K562 (cell line): ENCODE measurements at regions not wholly inside any gene's neighbourhood (a gene's known extent, or its start where the extent isn't known, plus 50 kb on each side); places are given as distances from the start of the nearest gene placed in this dataset.

Experiments
- ATAC-seq: fragments of 200-7000 bp; cut with Tn5 transposase; 3 replicates; pipeline ENCODE4 v1.9.1; 2020; ENCODE audit warnings: moderate library complexity
- BruUV-seq: library from RNA; stranded (reverse); fragments of 400-500 nt; replicated peaks from 2 replicates; lab custom pipeline; 2021; lab: Mats Ljungman, UMichigan
- CTCF ChIA-PET: fragments of 300-600 bp; formaldehyde crosslinking; extraction: SDS; loops from one replicate; lab custom pipeline; 2021; ENCODE audit warnings: low intra/inter-chr PET ratio; lab: Yijun Ruan, JAX
- POLR2A ChIA-PET: fragments of 300-600, 350-650 bp; sonication (Branson Sonifier 250); formaldehyde crosslinking; extraction: SDS; loops from one replicate; lab custom pipeline; 2021; ENCODE audit warnings: antibody characterized with exemption, inconsistent platforms; lab: Yijun Ruan, JAX
- DNase-seq, 4 experiments: peaks; one replicate each; pipeline versions ENCODE4 v3.0.0 to v3.0.0-alpha.2; 2011 to 2018; ENCODE audit warnings: low spot score in 3 of 4, mixed read lengths in 3 of 4; ENCODE audit errors: extremely low read depth in 1 of 4
- FAIRE-seq: peaks from 2 replicates; lab custom pipeline; 2011; peaks lifted over from hg19 to GRCh38; lab: Jason Lieb, UNC
- H2AFZ ChIP-seq: 2 replicates; pipeline ENCODE4 v1.6.0; 2011; ENCODE audit warnings: low read depth, low read length, control low read depth, inconsistent platforms
- H3K27ac ChIP-seq: fragments of 200-600 bp; 3 replicates; pipeline ENCODE4 v1.8.0; 2011; ENCODE audit warnings: low read depth, mild to moderate bottlenecking, control low read depth, inconsistent platforms, low read length, moderate library complexity, mixed read lengths; ENCODE audit errors: extremely low read depth
- H3K27me3 ChIP-seq, 2 experiments: fragments of 300-600 bp in 1 of 2; 2 replicates in 1 of 2; 3 replicates in 1 of 2; pipeline versions ENCODE4 v1.6.0 to v1.8.0; 2011; ENCODE audit warnings: inconsistent platforms in 2 of 2, low read length in 2 of 2, mild to moderate bottlenecking in 1 of 2, mixed read lengths in 1 of 2, moderate library complexity in 1 of 2; ENCODE audit not compliant: control insufficient read depth in 2 of 2, insufficient read depth in 2 of 2
- H3K36me3 ChIP-seq: fragments of 300-600 bp; 3 replicates; pipeline ENCODE4 v1.8.0; 2011; ENCODE audit warnings: mild to moderate bottlenecking, low read length, inconsistent platforms; ENCODE audit not compliant: control insufficient read depth, insufficient read depth
- H3K4me1 ChIP-seq, 2 experiments: fragments of 200-600 bp in 1 of 2; replicated peaks in 1 of 2; 2 replicates in 1 of 2; 3 replicates in 1 of 2; pipeline versions ENCODE4 v1.5.1 to v1.8.0; 2011; ENCODE audit warnings: inconsistent platforms in 2 of 2, low read length in 2 of 2, mild to moderate bottlenecking in 1 of 2, mixed read lengths in 1 of 2, moderate library complexity in 1 of 2; ENCODE audit not compliant: control insufficient read depth in 2 of 2, insufficient read depth in 2 of 2
- H3K4me2 ChIP-seq: 2 replicates; pipeline ENCODE4 v1.6.1; 2011; ENCODE audit warnings: low read length, control low read depth, inconsistent platforms, mixed read lengths; ENCODE audit not compliant: insufficient read depth
- H3K4me3 ChIP-seq: fragments of 200-600 bp; sonication (generic), shearing (Covaris generic); 2 replicates; pipeline ENCODE4 v1.5.1; 2016; ENCODE audit warnings: control low read depth, inconsistent platforms
- H3K79me2 ChIP-seq: fragments of 200-600 bp; 3 replicates; pipeline ENCODE4 v1.8.0; 2011; ENCODE audit warnings: low read length, inconsistent platforms; ENCODE audit not compliant: control insufficient read depth, insufficient read depth
- H3K9ac ChIP-seq, 2 experiments: 2 replicates each; pipeline versions ENCODE4 v1.6.0 to v1.6.1; 2011; ENCODE audit warnings: low read depth in 2 of 2, low read length in 2 of 2, control low read depth in 1 of 2, inconsistent platforms in 1 of 2, mild to moderate bottlenecking in 1 of 2, mixed read lengths in 1 of 2; ENCODE audit not compliant: insufficient read depth in 1 of 2
- H3K9me1 ChIP-seq: one replicate; pipeline ENCODE4 v1.6.0; 2011; ENCODE audit warnings: inconsistent platforms, mild to moderate bottlenecking, low read length, moderate library complexity; ENCODE audit not compliant: control insufficient read depth, insufficient read depth
- H3K9me3 ChIP-seq: replicated peaks from 2 replicates; pipeline ENCODE4 v1.5.1; 2011; ENCODE audit warnings: low read depth, low read length, inconsistent platforms; ENCODE audit not compliant: control insufficient read depth, insufficient read depth
- H4K20me1 ChIP-seq: replicated peaks from 2 replicates; pipeline ENCODE4 v1.6.1; 2011; ENCODE audit warnings: low read length, inconsistent platforms, mixed read lengths; ENCODE audit not compliant: control insufficient read depth, insufficient read depth
- CEBPG ChIP-seq, 3 experiments: fragments of 200-800 bp in 1 of 3; sonication (Bioruptor generic) in 1 of 3; sonication (generic) in 1 of 3; formaldehyde crosslinking in 1 of 3; IDR thresholded peaks in 2 of 3; conservative IDR thresholded peaks in 1 of 3; 2 replicates each; pipeline versions ENCODE4 v1.6.1 to v1.8.0; 2016 to 2022; ENCODE audit warnings: missing compliant biosample characterization in 2 of 3, missing genetic modification characterization in 2 of 3, mild to moderate bottlenecking in 1 of 3, missing genetic modification reagents in 1 of 3
- E2F3 ChIP-seq: fragments of 250-450 bp; sonication (Bioruptor Pico); IDR thresholded peaks from 2 replicates; pipeline ENCODE4 v1.4.0; 2020; ENCODE audit warnings: mild to moderate bottlenecking
- ELF1 ChIP-seq: fragments of 200-800 bp; sonication (Bioruptor generic); IDR thresholded peaks from 2 replicates; pipeline ENCODE4 v1.6.1; 2016; ENCODE audit warnings: missing genetic modification characterization, missing compliant biosample characterization
- GATAD2B ChIP-seq: fragments of 450-650 bp; IDR thresholded peaks from 2 replicates; pipeline ENCODE4 v1.6.1; 2017; ENCODE audit warnings: mild to moderate bottlenecking, borderline replicate concordance
- JUN ChIP-seq, 2 experiments: sonication (generic) in 1 of 2; formaldehyde crosslinking in 1 of 2; IDR thresholded peaks; 2 replicates each; pipeline versions ENCODE4 v1.6.1 to v1.8.0; 2012 to 2022; ENCODE audit warnings: borderline replicate concordance in 2 of 2, mild to moderate bottlenecking in 2 of 2, improper control_type of control experiment in 1 of 2, low read depth in 1 of 2, low read length in 1 of 2, missing genetic modification reagents in 1 of 2
- MAFK ChIP-seq: IDR thresholded peaks from 2 replicates; pipeline ENCODE4 v1.6.1; 2011; ENCODE audit warnings: low read length, improper control_type of control experiment
- MCM2 ChIP-seq: fragments of 450-650 bp; IDR thresholded peaks from 2 replicates; pipeline ENCODE4 v1.6.1; 2017; ENCODE audit warnings: low read depth, mild to moderate bottlenecking
- MYC ChIP-seq, 2 experiments: fragments of 250-450 bp in 1 of 2; sonication (Bioruptor Pico) in 1 of 2; IDR thresholded peaks; 2 replicates each; pipeline versions ENCODE4 v1.5.1 to v1.6.1; 2012 to 2021; ENCODE audit warnings: low read depth in 2 of 2, borderline replicate concordance in 1 of 2, improper control_type of control experiment in 1 of 2, low read length in 1 of 2, mild to moderate bottlenecking in 1 of 2, moderate library complexity in 1 of 2
- NFE2L1 ChIP-seq: fragments of 450-650 bp; IDR thresholded peaks from 2 replicates; pipeline ENCODE4 v1.6.1; 2016; ENCODE audit warnings: missing genetic modification characterization, low read depth, mild to moderate bottlenecking, missing compliant biosample characterization, moderate library complexity, borderline replicate concordance
- POLR3A ChIP-seq: IDR thresholded peaks from 2 replicates; pipeline ENCODE4 v1.6.1; 2011; ENCODE audit warnings: borderline replicate concordance, mild to moderate bottlenecking, moderate library complexity; ENCODE audit not compliant: insufficient read length, insufficient read depth; ENCODE audit errors: extremely low read depth
- ZNF140 ChIP-seq: fragments of 250-450 bp; sonication (Bioruptor Pico); IDR thresholded peaks from 2 replicates; pipeline ENCODE4 v1.8.0; 2021; ENCODE audit warnings: moderate library complexity, mild to moderate bottlenecking, inconsistent platforms
- ZNF3 ChIP-seq: fragments of 250-450 bp; sonication (Bioruptor Pico); IDR thresholded peaks from 2 replicates; pipeline ENCODE4 v1.5.0; 2021; ENCODE audit warnings: mild to moderate bottlenecking, moderate library complexity
- ZNF583 ChIP-seq: fragments of 250-450 bp; sonication (Bioruptor Pico); IDR thresholded peaks from 2 replicates; pipeline ENCODE4 v1.4.0; 2020
- ZNF785 ChIP-seq: fragments of 250-450 bp; sonication (Bioruptor Pico); IDR thresholded peaks from 2 replicates; pipeline ENCODE4 v1.4.0; 2020; ENCODE audit warnings: mild to moderate bottlenecking
- in situ Hi-C: fragments of 300-500 bp; cut with MboI; formaldehyde crosslinking; loops from 4 replicates; pipeline ENCODE4 v1.15.0; 2018; ENCODE audit warnings: inconsistent platforms, mixed read lengths
- intact Hi-C: fragments of 100-400 bp; cut with micrococcal nuclease; formaldehyde crosslinking; loops from 2 replicates; pipeline ENCODE4 v1.14.2; 2022
- TF ChIP-seq, protein P1 (sequence below), 3 experiments: IDR thresholded peaks in 2 of 3; conservative IDR thresholded peaks in 1 of 3; 2 replicates each; pipeline ENCODE4 v1.5.1; 2011 to 2012; ENCODE audit warnings: low read length in 3 of 3, mild to moderate bottlenecking in 3 of 3, control low read depth in 2 of 3, improper control_type of control experiment in 1 of 3, inconsistent platforms in 1 of 3, low read depth in 1 of 3, mixed read lengths in 1 of 3, moderate library complexity in 1 of 3; ENCODE audit not compliant: insufficient read depth in 2 of 3
- TF ChIP-seq, protein P2 (sequence below): fragments of 250-450 bp; sonication (Bioruptor Pico); IDR thresholded peaks from 2 replicates; pipeline ENCODE4 v1.4.0; 2020; ENCODE audit warnings: mild to moderate bottlenecking
- TF ChIP-seq, protein P3 (sequence below): fragments of 250-450 bp; sonication (Bioruptor Pico); IDR thresholded peaks from 2 replicates; pipeline ENCODE4 v1.5.1; 2021; ENCODE audit warnings: mild to moderate bottlenecking

- H3K9me1 ChIP-seq: no peaks in the 10 kb centered on the region
- ChIA-PET POLR2A (no interaction called here), CTCF (no interaction called here)
- H3K4me2 ChIP-seq: no peak overlapping the region
- H2AFZ ChIP-seq: no peak overlapping the region
- TF ChIP-seq ELF1 (no peak), ZNF3 (no peak), ZNF140 (CRISPR knock-in tag) (no peak), POLR3A (no peak), ZNF785 (CRISPR knock-in tag) (no peak), MCM2 (no peak), GATAD2B (no peak), ZNF583 (CRISPR knock-in tag) (no peak), JUN (IDR thresholded peaks at IDR 0.05; ENCODE audit: borderline replicate concordance, low read depth, low read length) (no peak), JUN (CRISPR knock-in tag; IDR thresholded peaks at IDR 0.05; ENCODE audit: borderline replicate concordance) (no peak), CEBPG (CRISPR knock-in tag; IDR thresholded peaks at IDR 0.05) (no peak), CEBPG (tag; conservative IDR thresholded peaks at IDR 0.05 in 1 of 2, IDR thresholded peaks at IDR 0.05 in 1 of 2) (no peak), MAFK (no peak), MYC (IDR thresholded peaks at IDR 0.05; ENCODE audit: low read depth, low read length) (no peak), MYC (CRISPR knock-in tag; IDR thresholded peaks at IDR 0.05; ENCODE audit: borderline replicate concordance, low read depth) (no peak), NFE2L1 (no peak), E2F3 (CRISPR knock-in tag) (no peak)
- TF ChIP-seq, protein P1, sequence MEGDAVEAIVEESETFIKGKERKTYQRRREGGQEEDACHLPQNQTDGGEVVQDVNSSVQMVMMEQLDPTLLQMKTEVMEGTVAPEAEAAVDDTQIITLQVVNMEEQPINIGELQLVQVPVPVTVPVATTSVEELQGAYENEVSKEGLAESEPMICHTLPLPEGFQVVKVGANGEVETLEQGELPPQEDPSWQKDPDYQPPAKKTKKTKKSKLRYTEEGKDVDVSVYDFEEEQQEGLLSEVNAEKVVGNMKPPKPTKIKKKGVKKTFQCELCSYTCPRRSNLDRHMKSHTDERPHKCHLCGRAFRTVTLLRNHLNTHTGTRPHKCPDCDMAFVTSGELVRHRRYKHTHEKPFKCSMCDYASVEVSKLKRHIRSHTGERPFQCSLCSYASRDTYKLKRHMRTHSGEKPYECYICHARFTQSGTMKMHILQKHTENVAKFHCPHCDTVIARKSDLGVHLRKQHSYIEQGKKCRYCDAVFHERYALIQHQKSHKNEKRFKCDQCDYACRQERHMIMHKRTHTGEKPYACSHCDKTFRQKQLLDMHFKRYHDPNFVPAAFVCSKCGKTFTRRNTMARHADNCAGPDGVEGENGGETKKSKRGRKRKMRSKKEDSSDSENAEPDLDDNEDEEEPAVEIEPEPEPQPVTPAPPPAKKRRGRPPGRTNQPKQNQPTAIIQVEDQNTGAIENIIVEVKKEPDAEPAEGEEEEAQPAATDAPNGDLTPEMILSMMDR (IDR thresholded peaks at IDR 0.05 in 2 of 3, conservative IDR thresholded peaks at IDR 0.05 in 1 of 3; ENCODE audit: insufficient read depth in 2 of 3, low read depth in 1 of 3, low read length in 3 of 3): no peak
- TF ChIP-seq, protein P2, sequence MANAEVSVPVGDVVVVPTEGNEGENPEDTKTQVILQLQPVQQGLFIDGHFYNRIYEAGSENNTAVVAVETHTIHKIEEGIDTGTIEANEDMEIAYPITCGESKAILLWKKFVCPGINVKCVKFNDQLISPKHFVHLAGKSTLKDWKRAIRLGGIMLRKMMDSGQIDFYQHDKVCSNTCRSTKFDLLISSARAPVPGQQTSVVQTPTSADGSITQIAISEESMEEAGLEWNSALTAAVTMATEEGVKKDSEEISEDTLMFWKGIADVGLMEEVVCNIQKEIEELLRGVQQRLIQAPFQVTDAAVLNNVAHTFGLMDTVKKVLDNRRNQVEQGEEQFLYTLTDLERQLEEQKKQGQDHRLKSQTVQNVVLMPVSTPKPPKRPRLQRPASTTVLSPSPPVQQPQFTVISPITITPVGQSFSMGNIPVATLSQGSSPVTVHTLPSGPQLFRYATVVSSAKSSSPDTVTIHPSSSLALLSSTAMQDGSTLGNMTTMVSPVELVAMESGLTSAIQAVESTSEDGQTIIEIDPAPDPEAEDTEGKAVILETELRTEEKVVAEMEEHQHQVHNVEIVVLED: no peak
- TF ChIP-seq, protein P3, sequence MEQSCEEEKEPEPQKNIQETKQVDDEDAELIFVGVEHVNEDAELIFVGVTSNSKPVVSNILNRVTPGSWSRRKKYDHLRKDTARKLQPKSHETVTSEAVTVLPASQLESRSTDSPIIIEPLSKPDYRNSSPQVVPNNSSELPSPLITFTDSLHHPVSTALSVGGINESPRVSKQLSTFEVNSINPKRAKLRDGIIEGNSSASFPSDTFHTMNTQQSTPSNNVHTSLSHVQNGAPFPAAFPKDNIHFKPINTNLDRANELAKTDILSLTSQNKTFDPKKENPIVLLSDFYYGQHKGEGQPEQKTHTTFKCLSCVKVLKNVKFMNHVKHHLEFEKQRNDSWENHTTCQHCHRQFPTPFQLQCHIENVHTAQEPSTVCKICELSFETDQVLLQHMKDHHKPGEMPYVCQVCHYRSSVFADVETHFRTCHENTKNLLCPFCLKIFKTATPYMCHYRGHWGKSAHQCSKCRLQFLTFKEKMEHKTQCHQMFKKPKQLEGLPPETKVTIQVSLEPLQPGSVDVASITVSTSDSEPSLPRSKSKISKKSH: no peak
- no peaks in the 10 kb centered on the region for H3K36me3 ChIP-seq
- no peaks in the 10 kb centered on the region for H3K4me1 ChIP-seq
- no peak for ATAC-seq
- DNase-seq: no peak
- intact Hi-C loops (no loop called here), in situ Hi-C loops (no loop called here)
- no peaks in the 10 kb centered on the region for H3K79me2 ChIP-seq
- BruUV-seq: no TSS peak
- no peak for FAIRE-seq
- no peak overlapping the region for H3K9ac ChIP-seq
- no peak overlapping the region for H3K27ac ChIP-seq
- no peaks in the 10 kb centered on the region for H3K27me3 ChIP-seq
- no peak overlapping the region for H3K4me3 ChIP-seq
- no peaks in the 10 kb centered on the region for H4K20me1 ChIP-seq
- no peaks in the 10 kb centered on the region for H3K9me3 ChIP-seq
Measured at GRCh38 chr1:106921186-106921585, 135.3 kb upstream of the PRMT6 start.
